ENCODE measurements at regions not wholly inside any gene's neighbourhood (a gene's known extent, or its start where the extent isn't known, plus 50 kb on each side); places are given as distances from the start of the nearest gene placed in this dataset.

DNA sequence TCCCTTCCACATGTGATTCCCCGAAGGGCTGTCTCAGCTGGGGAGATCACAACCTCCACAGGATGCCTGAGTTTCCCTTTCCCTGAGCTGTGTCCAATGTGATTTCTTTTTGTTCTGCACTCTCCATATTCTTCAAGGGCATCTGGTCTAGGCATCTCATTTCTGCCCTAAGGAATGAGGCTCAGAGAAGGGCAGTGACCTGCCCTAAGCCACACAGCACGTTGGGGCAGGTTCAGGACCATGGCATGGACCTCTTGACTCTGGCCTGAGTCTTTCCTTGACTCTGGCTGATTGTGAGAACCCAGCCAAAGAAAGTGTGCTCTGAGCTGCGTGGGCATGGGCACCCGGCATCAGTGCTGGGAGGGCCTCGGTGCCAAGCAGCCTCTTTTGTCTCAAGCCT, 590.3 kb downstream of the PTPRU start:
- TF ChIP-seq, protein P1, sequence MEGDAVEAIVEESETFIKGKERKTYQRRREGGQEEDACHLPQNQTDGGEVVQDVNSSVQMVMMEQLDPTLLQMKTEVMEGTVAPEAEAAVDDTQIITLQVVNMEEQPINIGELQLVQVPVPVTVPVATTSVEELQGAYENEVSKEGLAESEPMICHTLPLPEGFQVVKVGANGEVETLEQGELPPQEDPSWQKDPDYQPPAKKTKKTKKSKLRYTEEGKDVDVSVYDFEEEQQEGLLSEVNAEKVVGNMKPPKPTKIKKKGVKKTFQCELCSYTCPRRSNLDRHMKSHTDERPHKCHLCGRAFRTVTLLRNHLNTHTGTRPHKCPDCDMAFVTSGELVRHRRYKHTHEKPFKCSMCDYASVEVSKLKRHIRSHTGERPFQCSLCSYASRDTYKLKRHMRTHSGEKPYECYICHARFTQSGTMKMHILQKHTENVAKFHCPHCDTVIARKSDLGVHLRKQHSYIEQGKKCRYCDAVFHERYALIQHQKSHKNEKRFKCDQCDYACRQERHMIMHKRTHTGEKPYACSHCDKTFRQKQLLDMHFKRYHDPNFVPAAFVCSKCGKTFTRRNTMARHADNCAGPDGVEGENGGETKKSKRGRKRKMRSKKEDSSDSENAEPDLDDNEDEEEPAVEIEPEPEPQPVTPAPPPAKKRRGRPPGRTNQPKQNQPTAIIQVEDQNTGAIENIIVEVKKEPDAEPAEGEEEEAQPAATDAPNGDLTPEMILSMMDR (IDR thresholded peaks at IDR 0.05) = no peak
- TF ChIP-seq EP300 (IDR thresholded peaks at IDR 0.05) = no peak
